KMS-11 (cell line): ENCODE measurements at regions not wholly inside any gene's neighbourhood (a gene's known extent, or its start where the extent isn't known, plus 50 kb on each side); places are given as distances from the start of the nearest gene placed in this dataset.

Source experiments
- H2AFZ ChIP-seq: fragments of 200-600 bp; sonication (generic); 2 replicates; pipeline ENCODE4 v1.6.1; 2016; ENCODE audit warnings: antibody characterized with exemption, mixed run types, low read depth
- H3K27ac ChIP-seq: fragments of 200-600 bp; sonication (generic); 2 replicates; pipeline ENCODE4 v1.6.1; 2016; ENCODE audit warnings: mild to moderate bottlenecking, mixed run types
- H3K27me3 ChIP-seq: fragments of 200-600 bp; sonication (generic); 2 replicates; pipeline ENCODE4 v1.6.1; 2017; ENCODE audit warnings: mild to moderate bottlenecking, low read depth, mixed run types, moderate library complexity; ENCODE audit not compliant: insufficient read depth
- H3K36me3 ChIP-seq: fragments of 200-600 bp; sonication (generic); 2 replicates; pipeline ENCODE4 v1.6.1; 2017; ENCODE audit warnings: mild to moderate bottlenecking, mixed run types; ENCODE audit not compliant: insufficient read depth
- H3K4me1 ChIP-seq: fragments of 200-600 bp; sonication (generic); 2 replicates; pipeline ENCODE4 v1.6.1; 2016; ENCODE audit warnings: mild to moderate bottlenecking, low read depth, mixed run types; ENCODE audit not compliant: poor library complexity, severe bottlenecking
- H3K4me2 ChIP-seq: fragments of 200-600 bp; sonication (generic); 2 replicates; pipeline ENCODE4 v1.7.0; 2016; ENCODE audit warnings: mild to moderate bottlenecking, mixed run types
- H3K4me3 ChIP-seq: fragments of 200-600 bp; sonication (generic); IDR thresholded peaks from 2 replicates; pipeline ENCODE4 v1.6.1; 2017; ENCODE audit warnings: low read depth, low read length, mixed read lengths; ENCODE audit not compliant: insufficient read depth
- H3K79me2 ChIP-seq: fragments of 200-600 bp; sonication (generic); 2 replicates; pipeline ENCODE4 v1.6.1; 2016; ENCODE audit warnings: low read depth, mixed run types; ENCODE audit not compliant: insufficient read depth
- H3K9ac ChIP-seq: fragments of 200-600 bp; sonication (generic); 2 replicates; pipeline ENCODE4 v1.6.1; 2016; ENCODE audit warnings: mild to moderate bottlenecking, mixed run types
- H4K20me1 ChIP-seq: fragments of 200-600 bp; sonication (generic); 2 replicates; pipeline ENCODE4 v1.6.1; 2016; ENCODE audit warnings: mild to moderate bottlenecking, mixed run types; ENCODE audit not compliant: insufficient read depth
- CTCF ChIP-seq: fragments of 200-600 bp; sonication (generic); conservative IDR thresholded peaks from 2 replicates; pipeline ENCODE4 v1.6.1; 2017; ENCODE audit warnings: low read depth, mild to moderate bottlenecking, antibody characterized with exemption, low read length, moderate library complexity, mixed read lengths

GRCh38 chr14:58725871-58726270 is 88.1 kb downstream of the DACT1 start:
- no peaks in the 10 kb centered on the region for H3K4me1 ChIP-seq
- H3K79me2 ChIP-seq: no peaks in the 10 kb centered on the region
- no peak overlapping the region for H2AFZ ChIP-seq
- H3K4me2 ChIP-seq: no peak overlapping the region
- no peaks in the 10 kb centered on the region for H3K36me3 ChIP-seq
- no peak overlapping the region for H3K9ac ChIP-seq
- no peak for TF ChIP-seq CTCF
- no peak overlapping the region for H3K4me3 ChIP-seq
- H3K27me3 ChIP-seq: no peaks in the 10 kb centered on the region
- no peaks in the 10 kb centered on the region for H4K20me1 ChIP-seq
- H3K27ac ChIP-seq: no peak overlapping the region

- Histone ChIP-seq H3K4me1 (no peaks in the 10 kb centered on the region), H3K36me3 (no peaks in the 10 kb centered on the region), H3K27ac (no peak overlapping the region), H2AFZ (no peak overlapping the region), H3K9ac (no peak overlapping the region), H3K4me3 (no peak overlapping the region), H3K4me2 (no peak overlapping the region), H4K20me1 (no peaks in the 10 kb centered on the region), H3K27me3 (no peaks in the 10 kb centered on the region), H3K79me2 (no peaks in the 10 kb centered on the region)
- TF ChIP-seq CTCF: no peak
Measured at GRCh38 chr14:58730792-58731464, 93.2 kb downstream of the DACT1 start.

- Histone ChIP-seq H4K20me1 (no peaks in the 10 kb centered on the region), H3K4me2 (no peak overlapping the region)
Measured at GRCh38 chr14:58731465-58732293, 93.9 kb downstream of the DACT1 start.

GRCh38 chr14:58732387-58732786 is 94.6 kb downstream of the DACT1 start:
- H3K79me2 ChIP-seq: no peaks in the 10 kb centered on the region
- H3K4me3 ChIP-seq: no peak overlapping the region
- H2AFZ ChIP-seq: no peak overlapping the region
- H3K9ac ChIP-seq: no peak overlapping the region
- no peaks in the 10 kb centered on the region for H3K36me3 ChIP-seq
- TF ChIP-seq CTCF: no peak
- H3K27me3 ChIP-seq: no peaks in the 10 kb centered on the region
- H3K4me1 ChIP-seq: no peaks in the 10 kb centered on the region
- no peak overlapping the region for H3K4me2 ChIP-seq
- H3K27ac ChIP-seq: no peak overlapping the region
- no peaks in the 10 kb centered on the region for H4K20me1 ChIP-seq

More at GRCh38 chr14:58731465-58732293, 93.9 kb downstream of the DACT1 start:
- Histone ChIP-seq H3K79me2 (no peaks in the 10 kb centered on the region), H3K4me3 (no peak overlapping the region), H3K36me3 (no peaks in the 10 kb centered on the region), H3K27ac (no peak overlapping the region), H3K9ac (no peak overlapping the region), H3K4me1 (no peaks in the 10 kb centered on the region), H2AFZ (no peak overlapping the region), H3K27me3 (no peaks in the 10 kb centered on the region)
- no peak for TF ChIP-seq CTCF
